Nephron (organoid): ENCODE measurements at regions not wholly inside any gene's neighbourhood (a gene's known extent, or its start where the extent isn't known, plus 50 kb on each side); places are given as distances from the start of the nearest gene placed in this dataset.

Experiments used
- H3K27ac Mint-ChIP-seq, 3 experiments: 2 replicates each; pipeline ENCODE4 v1.8.0; 2020; ENCODE audit warnings: mixed read lengths in 3 of 3, mild to moderate bottlenecking in 2 of 3, moderate library complexity in 1 of 3
- H3K27me3 Mint-ChIP-seq: 2 replicates; pipeline ENCODE4 v1.8.0; 2021; ENCODE audit warnings: low read depth, mild to moderate bottlenecking, moderate library complexity, mixed read lengths
- H3K36me3 Mint-ChIP-seq: 2 replicates; pipeline ENCODE4 v1.8.0; 2020; ENCODE audit warnings: low read depth, mixed read lengths
- H3K4me1 Mint-ChIP-seq: 2 replicates; pipeline ENCODE4 v1.8.0; 2020; ENCODE audit warnings: mixed read lengths
- H3K4me3 Mint-ChIP-seq, 3 experiments: 2 replicates each; pipeline ENCODE4 v1.8.0; 2020; ENCODE audit warnings: mild to moderate bottlenecking in 3 of 3, mixed read lengths in 3 of 3, moderate library complexity in 2 of 3
- H3K9me3 Mint-ChIP-seq: 2 replicates; pipeline ENCODE4 v1.8.0; 2020; ENCODE audit warnings: mixed read lengths
- TF ChIP-seq, protein P1 (sequence below), 3 experiments: fragments of 200-600 bp; sonication (generic); IDR thresholded peaks; one replicate each; pipeline ENCODE4 v1.5.0; 2021; ENCODE audit warnings: antibody characterized with exemption in 3 of 3; ENCODE audit not compliant: unreplicated experiment in 3 of 3

DNA sequence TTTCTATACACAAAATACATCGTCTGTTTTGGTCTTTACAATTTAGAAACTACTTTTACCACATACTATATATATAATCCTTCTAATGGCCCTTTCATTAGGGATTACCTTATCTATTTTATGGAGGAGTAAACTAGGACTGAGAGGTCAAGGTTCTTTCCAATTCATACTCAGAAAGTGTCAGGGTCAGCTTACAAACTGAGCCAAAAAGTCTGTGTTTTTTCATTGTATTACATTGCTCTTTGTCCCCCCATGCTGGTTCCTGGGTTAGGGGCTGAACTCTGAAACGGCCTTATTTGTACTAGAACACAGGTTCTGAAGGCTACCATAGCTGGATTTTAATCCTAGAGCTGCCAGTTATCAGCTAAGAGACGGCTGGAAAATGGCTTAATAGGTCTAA lies 368.1 kb downstream of the GRIN2B start:
- no peaks in the 10 kb centered on the region for H3K27me3 Mint-ChIP-seq
- H3K4me3 Mint-ChIP-seq, result no peak overlapping the region
- no peaks in the 10 kb centered on the region for H3K36me3 Mint-ChIP-seq
- no peaks in the 10 kb centered on the region for H3K9me3 Mint-ChIP-seq
- TF ChIP-seq, protein P1, sequence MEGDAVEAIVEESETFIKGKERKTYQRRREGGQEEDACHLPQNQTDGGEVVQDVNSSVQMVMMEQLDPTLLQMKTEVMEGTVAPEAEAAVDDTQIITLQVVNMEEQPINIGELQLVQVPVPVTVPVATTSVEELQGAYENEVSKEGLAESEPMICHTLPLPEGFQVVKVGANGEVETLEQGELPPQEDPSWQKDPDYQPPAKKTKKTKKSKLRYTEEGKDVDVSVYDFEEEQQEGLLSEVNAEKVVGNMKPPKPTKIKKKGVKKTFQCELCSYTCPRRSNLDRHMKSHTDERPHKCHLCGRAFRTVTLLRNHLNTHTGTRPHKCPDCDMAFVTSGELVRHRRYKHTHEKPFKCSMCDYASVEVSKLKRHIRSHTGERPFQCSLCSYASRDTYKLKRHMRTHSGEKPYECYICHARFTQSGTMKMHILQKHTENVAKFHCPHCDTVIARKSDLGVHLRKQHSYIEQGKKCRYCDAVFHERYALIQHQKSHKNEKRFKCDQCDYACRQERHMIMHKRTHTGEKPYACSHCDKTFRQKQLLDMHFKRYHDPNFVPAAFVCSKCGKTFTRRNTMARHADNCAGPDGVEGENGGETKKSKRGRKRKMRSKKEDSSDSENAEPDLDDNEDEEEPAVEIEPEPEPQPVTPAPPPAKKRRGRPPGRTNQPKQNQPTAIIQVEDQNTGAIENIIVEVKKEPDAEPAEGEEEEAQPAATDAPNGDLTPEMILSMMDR (IDR thresholded peaks at IDR 0.05; ENCODE audit: unreplicated experiment in 3 of 3), result no peak
- no peak overlapping the region for H3K27ac Mint-ChIP-seq
- peaks cover 11% of the 10 kb centered on the region for H3K4me1 Mint-ChIP-seq

DNA sequence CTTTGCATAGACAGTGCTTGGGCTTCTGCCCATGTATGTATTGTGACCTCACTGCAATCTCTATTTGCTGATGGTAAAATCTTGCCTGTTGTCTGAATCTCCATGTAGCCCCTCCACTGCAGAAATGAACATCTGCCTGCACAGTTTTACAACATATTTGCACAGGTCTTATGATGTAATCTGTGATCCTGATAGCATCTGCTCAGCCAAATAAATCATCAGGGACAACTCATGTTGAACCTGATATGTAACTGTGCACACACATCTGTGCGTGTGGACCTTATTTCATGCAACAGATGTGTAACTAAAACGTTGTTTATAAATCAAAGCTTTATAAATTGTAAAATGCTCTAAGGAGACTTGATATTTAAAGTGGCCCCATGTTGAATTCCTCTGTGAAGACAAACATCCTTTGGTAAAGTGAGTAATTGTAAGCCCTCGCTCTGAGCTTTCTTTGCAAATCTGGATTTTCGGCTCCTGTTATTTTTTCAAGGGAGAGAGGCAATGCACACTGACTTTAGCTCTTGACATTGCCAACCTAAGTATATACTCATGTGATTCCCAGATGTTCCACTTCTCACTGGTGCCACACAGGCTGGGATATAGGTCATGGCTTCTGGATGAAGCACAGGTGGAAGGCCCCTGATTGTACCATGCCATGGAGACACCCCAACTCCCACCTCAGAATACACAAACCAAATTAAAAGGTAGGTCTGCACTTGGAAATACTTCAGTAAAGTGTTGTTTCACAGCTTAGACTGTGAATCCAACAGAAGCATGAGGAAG lies 371.3 kb downstream of the GRIN2B start:
- H3K27ac Mint-ChIP-seq, result peak overlapping the region in 2 of 3 experiments; percentile 6 to 75
- H3K27me3 Mint-ChIP-seq, result no peaks in the 10 kb centered on the region
- no peak overlapping the region for H3K4me3 Mint-ChIP-seq
- no peaks in the 10 kb centered on the region for H3K36me3 Mint-ChIP-seq
- TF ChIP-seq, protein P1 (IDR thresholded peaks at IDR 0.05; ENCODE audit: unreplicated experiment in 3 of 3), result no peak
- H3K4me1 Mint-ChIP-seq, result peaks cover 11% of the 10 kb centered on the region
- H3K9me3 Mint-ChIP-seq, result no peaks in the 10 kb centered on the region

DNA sequence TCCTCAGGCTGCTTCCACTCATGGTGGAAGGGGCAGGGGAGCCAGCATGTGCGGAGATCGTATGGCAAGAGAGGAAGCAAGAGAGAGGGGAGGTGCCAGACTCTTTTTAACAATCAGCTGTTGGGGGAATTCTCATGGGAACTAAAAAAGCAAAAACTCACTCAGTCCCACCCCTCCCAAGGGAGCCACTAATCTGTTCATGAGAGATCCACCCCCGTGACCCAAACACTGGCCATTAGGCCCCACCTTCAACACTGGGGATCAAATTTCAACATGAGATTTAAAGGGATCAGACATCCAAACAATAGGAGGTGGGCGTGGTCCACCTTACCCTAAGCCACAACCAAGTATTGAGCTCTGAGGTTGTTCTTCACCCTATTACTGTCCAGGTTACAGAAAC lies 375.1 kb downstream of the GRIN2B start:
- H3K4me1 Mint-ChIP-seq, result peaks cover 11% of the 10 kb centered on the region
- H3K27ac Mint-ChIP-seq, result no peak overlapping the region
- H3K36me3 Mint-ChIP-seq, result no peaks in the 10 kb centered on the region
- TF ChIP-seq, protein P1 (IDR thresholded peaks at IDR 0.05; ENCODE audit: unreplicated experiment in 3 of 3), result no peak
- no peak overlapping the region for H3K4me3 Mint-ChIP-seq
- no peaks in the 10 kb centered on the region for H3K27me3 Mint-ChIP-seq
- no peaks in the 10 kb centered on the region for H3K9me3 Mint-ChIP-seq

DNA sequence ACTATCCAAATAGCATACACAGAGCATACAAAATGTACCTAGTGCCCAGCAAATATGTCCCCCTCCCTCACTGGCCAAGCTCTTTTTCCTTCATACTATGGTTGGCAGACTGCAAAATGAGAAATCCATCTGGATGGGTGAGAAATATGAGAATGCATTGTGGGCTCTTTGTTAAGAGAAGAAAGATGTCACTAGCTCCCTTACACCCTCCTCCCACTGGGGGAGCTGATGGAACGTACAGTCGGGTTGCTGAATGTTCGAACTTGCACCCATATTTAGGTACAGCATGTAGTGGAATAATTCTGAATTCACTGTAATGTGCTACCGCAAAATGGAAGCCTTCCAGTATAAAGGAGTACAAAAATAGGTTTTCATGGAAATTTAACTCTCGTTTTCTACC lies 377.4 kb downstream of the GRIN2B start:
- TF ChIP-seq, protein P1 (IDR thresholded peaks at IDR 0.05; ENCODE audit: unreplicated experiment in 3 of 3), result peak in 1 of 3 experiments; percentile 7
- no peaks in the 10 kb centered on the region for H3K4me1 Mint-ChIP-seq

DNA sequence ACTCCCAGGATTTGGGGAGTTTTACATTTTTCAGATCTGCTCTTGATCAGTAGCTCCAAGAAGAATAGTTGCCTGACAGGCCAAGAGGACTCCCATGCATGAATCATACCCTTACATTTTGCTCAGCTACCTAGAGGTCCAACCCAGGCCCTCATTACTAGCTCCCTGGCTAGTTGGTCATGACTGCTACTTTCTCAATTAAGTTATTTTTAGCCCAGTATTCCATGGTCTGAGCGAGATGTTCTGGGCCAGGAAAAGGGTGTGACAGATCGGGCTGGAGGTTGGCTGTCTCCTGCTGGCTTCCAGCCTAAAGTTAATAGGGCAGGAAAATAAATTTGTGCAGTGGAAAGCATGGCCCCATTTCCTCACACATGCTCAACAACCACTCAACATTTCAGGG lies 379.2 kb downstream of the GRIN2B start:
- no peaks in the 10 kb centered on the region for H3K9me3 Mint-ChIP-seq
- H3K4me1 Mint-ChIP-seq, result no peaks in the 10 kb centered on the region
- H3K36me3 Mint-ChIP-seq, result no peaks in the 10 kb centered on the region
- no peak overlapping the region for H3K27ac Mint-ChIP-seq
- TF ChIP-seq, protein P1 (IDR thresholded peaks at IDR 0.05; ENCODE audit: unreplicated experiment in 3 of 3), result no peak
- no peaks in the 10 kb centered on the region for H3K27me3 Mint-ChIP-seq
- H3K4me3 Mint-ChIP-seq, result no peak overlapping the region

More for the DNA sequence above, 377.4 kb downstream of the GRIN2B start:
- no peak overlapping the region for H3K4me3 Mint-ChIP-seq
- no peaks in the 10 kb centered on the region for H3K27me3 Mint-ChIP-seq
- no peak overlapping the region for H3K27ac Mint-ChIP-seq
- no peaks in the 10 kb centered on the region for H3K9me3 Mint-ChIP-seq
- no peaks in the 10 kb centered on the region for H3K36me3 Mint-ChIP-seq

DNA sequence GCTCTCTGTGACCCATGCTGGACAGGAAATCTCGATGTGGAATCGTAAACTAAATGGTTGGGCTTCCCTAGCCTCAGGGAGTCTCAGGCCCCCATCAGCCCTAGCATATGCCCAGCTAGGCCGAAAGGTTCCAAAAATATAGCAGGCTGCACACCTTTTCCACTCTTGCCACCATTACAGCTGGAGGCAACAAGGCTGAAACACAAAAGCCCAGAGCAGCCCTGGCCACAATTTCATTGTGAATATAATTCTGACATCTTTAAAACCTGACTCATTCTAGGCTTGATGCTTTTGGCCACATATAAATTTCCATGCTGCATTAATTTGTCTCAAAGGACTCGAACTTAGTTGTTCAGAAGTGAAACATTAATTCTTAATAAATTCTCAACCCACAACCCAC lies 382.2 kb downstream of the GRIN2B start:
- Mint-ChIP-seq H3K4me3 (no peak overlapping the region), H3K27ac (no peak overlapping the region), H3K36me3 (no peaks in the 10 kb centered on the region), H3K27me3 (no peaks in the 10 kb centered on the region), H3K9me3 (no peaks in the 10 kb centered on the region), H3K4me1 (peaks cover 12% of the 10 kb centered on the region)
- TF ChIP-seq, protein P1 (IDR thresholded peaks at IDR 0.05; ENCODE audit: unreplicated experiment in 3 of 3), result no peak
